ENCODE measurements at regions not wholly inside any gene's neighbourhood (a gene's known extent, or its start where the extent isn't known, plus 50 kb on each side); places are given as distances from the start of the nearest gene placed in this dataset.

- TF ChIP-seq CTCF (IDR thresholded peaks at IDR 0.05; ENCODE audit: low read depth, low read length, missing input control) (no peak), JUND (IDR thresholded peaks at IDR 0.05) (no peak), RAD21 (IDR thresholded peaks at IDR 0.05) (no peak), ZBTB33 (IDR thresholded peaks at IDR 0.05) (no peak), GABPA (IDR thresholded peaks at IDR 0.05 in 1 of 2, conservative IDR thresholded peaks at IDR 0.05 in 1 of 2) (no peak), MAX (IDR thresholded peaks at IDR 0.05) (no peak), SP1 (IDR thresholded peaks at IDR 0.05) (no peak), YY1 (IDR thresholded peaks at IDR 0.05) (no peak), FOXA1 (IDR thresholded peaks at IDR 0.05) (no peak), NR2F2 (IDR thresholded peaks at IDR 0.05) (no peak), REST (IDR thresholded peaks at IDR 0.05) (no peak), RXRA (IDR thresholded peaks at IDR 0.05) (no peak)
Observed at GRCh38 chr20:5430670-5431069, 113.9 kb upstream of the PROKR2 start.

Data from liver (tissue), 3 donors.